BE2C (cell line): ENCODE measurements at regions not wholly inside any gene's neighbourhood (a gene's known extent, or its start where the extent isn't known, plus 50 kb on each side); places are given as distances from the start of the nearest gene placed in this dataset.

Experiments used
- DNase-seq: peaks from one replicate; pipeline ENCODE4 v3.0.0-alpha.2; 2020
- H3K27me3 ChIP-seq: fragments of 250-450 bp; sonication (Bioruptor Pico); 2 replicates; pipeline ENCODE4 v1.5.1; 2020; ENCODE audit warnings: mild to moderate bottlenecking
- H3K36me3 ChIP-seq: fragments of 250-450 bp; sonication (Bioruptor Pico); 2 replicates; pipeline ENCODE4 v1.5.1; 2020; ENCODE audit warnings: mild to moderate bottlenecking
- H3K4me1 ChIP-seq: fragments of 250-450 bp; sonication (Bioruptor Pico); 2 replicates; pipeline ENCODE4 v1.5.1; 2020
- H3K4me3 ChIP-seq: 2 replicates; pipeline ENCODE4 v1.5.1; 2011; ENCODE audit warnings: low read depth, low read length
- H3K9me3 ChIP-seq: fragments of 250-450 bp; sonication (Bioruptor Pico); 2 replicates; pipeline ENCODE4 v1.5.1; 2020
- TF ChIP-seq, protein P1 (sequence below): IDR thresholded peaks from 2 replicates; pipeline ENCODE4 v1.5.1; 2012; ENCODE audit warnings: mild to moderate bottlenecking, low read depth, low read length

- no peak for DNase-seq
- TF ChIP-seq, protein P1, sequence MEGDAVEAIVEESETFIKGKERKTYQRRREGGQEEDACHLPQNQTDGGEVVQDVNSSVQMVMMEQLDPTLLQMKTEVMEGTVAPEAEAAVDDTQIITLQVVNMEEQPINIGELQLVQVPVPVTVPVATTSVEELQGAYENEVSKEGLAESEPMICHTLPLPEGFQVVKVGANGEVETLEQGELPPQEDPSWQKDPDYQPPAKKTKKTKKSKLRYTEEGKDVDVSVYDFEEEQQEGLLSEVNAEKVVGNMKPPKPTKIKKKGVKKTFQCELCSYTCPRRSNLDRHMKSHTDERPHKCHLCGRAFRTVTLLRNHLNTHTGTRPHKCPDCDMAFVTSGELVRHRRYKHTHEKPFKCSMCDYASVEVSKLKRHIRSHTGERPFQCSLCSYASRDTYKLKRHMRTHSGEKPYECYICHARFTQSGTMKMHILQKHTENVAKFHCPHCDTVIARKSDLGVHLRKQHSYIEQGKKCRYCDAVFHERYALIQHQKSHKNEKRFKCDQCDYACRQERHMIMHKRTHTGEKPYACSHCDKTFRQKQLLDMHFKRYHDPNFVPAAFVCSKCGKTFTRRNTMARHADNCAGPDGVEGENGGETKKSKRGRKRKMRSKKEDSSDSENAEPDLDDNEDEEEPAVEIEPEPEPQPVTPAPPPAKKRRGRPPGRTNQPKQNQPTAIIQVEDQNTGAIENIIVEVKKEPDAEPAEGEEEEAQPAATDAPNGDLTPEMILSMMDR, result no peak
- no peaks in the 10 kb centered on the region for H3K36me3 ChIP-seq
Observed at GRCh38 chr12:62098132-62098531, 162.1 kb upstream of the USP15 start.

GRCh38 chr12:62103748-62104147, 156.5 kb upstream of the USP15 start:
- no peak overlapping the region for H3K4me3 ChIP-seq
- no peaks in the 10 kb centered on the region for H3K27me3 ChIP-seq
- H3K9me3 ChIP-seq, result no peaks in the 10 kb centered on the region
- TF ChIP-seq, protein P1, result no peak
- H3K4me1 ChIP-seq, result no peaks in the 10 kb centered on the region
- no peak for DNase-seq
- H3K36me3 ChIP-seq, result no peaks in the 10 kb centered on the region

More at GRCh38 chr12:62098132-62098531, 162.1 kb upstream of the USP15 start:
- Histone ChIP-seq H3K4me1 (no peaks in the 10 kb centered on the region), H3K27me3 (no peaks in the 10 kb centered on the region), H3K4me3 (no peak overlapping the region), H3K9me3 (no peaks in the 10 kb centered on the region)

DNA sequence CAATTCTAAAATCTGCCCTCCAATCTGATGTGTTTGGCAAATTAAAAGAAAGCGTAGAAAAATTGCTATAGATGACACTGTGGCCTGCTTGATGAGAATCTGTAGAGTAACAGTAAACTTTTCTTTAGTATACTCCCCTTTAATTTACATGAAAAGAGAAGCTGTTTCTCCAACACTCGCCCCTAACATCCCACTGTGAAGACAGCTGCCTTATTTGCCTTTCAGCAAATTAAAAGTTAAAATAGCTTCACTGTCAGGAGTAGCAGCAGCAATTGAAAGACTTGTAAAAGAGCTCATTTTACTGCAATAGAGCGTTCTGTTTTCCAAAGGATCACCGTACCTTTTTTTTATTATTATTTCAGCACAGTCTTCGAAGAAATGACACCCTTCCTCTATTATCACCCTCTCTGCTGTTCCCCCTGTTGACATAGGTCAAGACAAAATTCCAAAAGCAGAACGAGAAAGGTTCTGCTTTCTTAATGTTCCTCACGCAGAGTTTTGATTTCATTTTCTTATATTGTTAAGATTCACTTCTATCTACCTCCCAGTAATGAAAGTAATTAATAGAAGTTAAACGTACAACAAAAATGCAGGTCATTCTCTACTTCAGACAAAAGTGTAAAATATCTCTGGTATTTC, 153.5 kb upstream of the USP15 start:
- Histone ChIP-seq H3K4me1 (no peaks in the 10 kb centered on the region), H3K27me3 (no peaks in the 10 kb centered on the region), H3K4me3 (no peak overlapping the region), H3K36me3 (no peaks in the 10 kb centered on the region), H3K9me3 (no peaks in the 10 kb centered on the region)
- TF ChIP-seq, protein P1, result no peak
- no peak for DNase-seq

GRCh38 chr12:62113366-62114011, 146.7 kb upstream of the USP15 start:
- TF ChIP-seq, protein P1, result no peak
- DNase-seq, result no peak
- Histone ChIP-seq H3K27me3 (no peaks in the 10 kb centered on the region), H3K36me3 (no peaks in the 10 kb centered on the region), H3K4me1 (no peaks in the 10 kb centered on the region), H3K4me3 (no peak overlapping the region), H3K9me3 (no peaks in the 10 kb centered on the region)

- Histone ChIP-seq H3K27me3 (no peaks in the 10 kb centered on the region), H3K36me3 (no peaks in the 10 kb centered on the region)
- TF ChIP-seq, protein P1, result no peak
Observed at GRCh38 chr12:62116986-62117385, 143.2 kb upstream of the USP15 start.

GRCh38 chr12:62123721-62124203, 136.4 kb upstream of the USP15 start:
- peak; percentile 35 for DNase-seq
- Histone ChIP-seq H3K4me3 (no peak overlapping the region), H3K9me3 (no peaks in the 10 kb centered on the region), H3K4me1 (no peaks in the 10 kb centered on the region), H3K27me3 (no peaks in the 10 kb centered on the region), H3K36me3 (no peaks in the 10 kb centered on the region)
- TF ChIP-seq, protein P1, result peak; percentile 79

More at GRCh38 chr12:62116986-62117385, 143.2 kb upstream of the USP15 start:
- no peaks in the 10 kb centered on the region for H3K9me3 ChIP-seq
- no peaks in the 10 kb centered on the region for H3K4me1 ChIP-seq
- no peak overlapping the region for H3K4me3 ChIP-seq
- no peak for DNase-seq
